ENCODE measurements at regions not wholly inside any gene's neighbourhood (a gene's known extent, or its start where the extent isn't known, plus 50 kb on each side); places are given as distances from the start of the nearest gene placed in this dataset.

DNA sequence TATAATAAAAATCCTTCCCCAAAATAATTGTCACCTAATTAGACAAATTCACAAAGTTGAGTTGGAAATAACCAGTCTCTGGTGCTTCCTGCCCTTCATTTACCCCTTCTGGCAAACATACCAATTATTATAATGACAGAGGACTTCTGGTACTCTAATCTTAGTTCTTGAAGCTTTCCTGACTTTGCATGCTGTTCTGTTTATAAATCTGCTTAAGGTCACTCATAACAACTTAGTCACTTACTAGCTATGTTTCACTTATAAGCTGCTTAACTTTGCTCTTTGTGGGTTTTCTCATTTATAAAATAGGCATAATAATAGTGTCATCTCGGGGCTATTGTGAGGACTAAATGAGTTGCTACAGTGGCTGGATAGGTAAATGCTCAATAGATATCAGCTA lies 446.5 kb downstream of the EFNA5 start:
- no peak for TF ChIP-seq TAF1 (IDR thresholded peaks at IDR 0.05; ENCODE audit: borderline replicate concordance, insufficient read depth, low read length)
- TF ChIP-seq FOXP2 (optimal IDR thresholded peaks at IDR 0.05; ENCODE audit: borderline replicate concordance, extremely low read depth, extremely low read length, insufficient read depth): no peak
- no peak for TF ChIP-seq POLR2AphosphoS5 (IDR thresholded peaks at IDR 0.05; ENCODE audit: low read depth, low read length)

DNA sequence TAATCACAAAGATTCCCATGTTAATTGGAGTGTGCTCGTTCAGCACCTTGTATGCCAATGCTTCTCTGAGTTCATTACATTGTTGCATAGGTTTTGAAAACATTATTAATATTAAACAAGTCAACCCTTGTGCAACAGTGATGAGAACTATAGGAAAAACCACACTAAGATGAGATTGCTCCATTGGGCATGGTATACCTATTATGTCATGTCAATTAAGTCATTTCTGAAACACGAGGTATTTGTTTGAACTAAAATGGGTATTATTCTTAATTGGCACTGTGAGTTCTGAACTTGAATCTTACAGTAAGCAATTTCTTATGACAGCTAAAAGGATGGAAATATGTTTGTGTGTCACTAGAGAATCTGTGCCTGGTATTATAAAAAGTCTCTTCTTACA lies 447.7 kb downstream of the EFNA5 start:
- TF ChIP-seq TAF1 (IDR thresholded peaks at IDR 0.05; ENCODE audit: borderline replicate concordance, insufficient read depth, low read length): no peak
- TF ChIP-seq, protein P1, sequence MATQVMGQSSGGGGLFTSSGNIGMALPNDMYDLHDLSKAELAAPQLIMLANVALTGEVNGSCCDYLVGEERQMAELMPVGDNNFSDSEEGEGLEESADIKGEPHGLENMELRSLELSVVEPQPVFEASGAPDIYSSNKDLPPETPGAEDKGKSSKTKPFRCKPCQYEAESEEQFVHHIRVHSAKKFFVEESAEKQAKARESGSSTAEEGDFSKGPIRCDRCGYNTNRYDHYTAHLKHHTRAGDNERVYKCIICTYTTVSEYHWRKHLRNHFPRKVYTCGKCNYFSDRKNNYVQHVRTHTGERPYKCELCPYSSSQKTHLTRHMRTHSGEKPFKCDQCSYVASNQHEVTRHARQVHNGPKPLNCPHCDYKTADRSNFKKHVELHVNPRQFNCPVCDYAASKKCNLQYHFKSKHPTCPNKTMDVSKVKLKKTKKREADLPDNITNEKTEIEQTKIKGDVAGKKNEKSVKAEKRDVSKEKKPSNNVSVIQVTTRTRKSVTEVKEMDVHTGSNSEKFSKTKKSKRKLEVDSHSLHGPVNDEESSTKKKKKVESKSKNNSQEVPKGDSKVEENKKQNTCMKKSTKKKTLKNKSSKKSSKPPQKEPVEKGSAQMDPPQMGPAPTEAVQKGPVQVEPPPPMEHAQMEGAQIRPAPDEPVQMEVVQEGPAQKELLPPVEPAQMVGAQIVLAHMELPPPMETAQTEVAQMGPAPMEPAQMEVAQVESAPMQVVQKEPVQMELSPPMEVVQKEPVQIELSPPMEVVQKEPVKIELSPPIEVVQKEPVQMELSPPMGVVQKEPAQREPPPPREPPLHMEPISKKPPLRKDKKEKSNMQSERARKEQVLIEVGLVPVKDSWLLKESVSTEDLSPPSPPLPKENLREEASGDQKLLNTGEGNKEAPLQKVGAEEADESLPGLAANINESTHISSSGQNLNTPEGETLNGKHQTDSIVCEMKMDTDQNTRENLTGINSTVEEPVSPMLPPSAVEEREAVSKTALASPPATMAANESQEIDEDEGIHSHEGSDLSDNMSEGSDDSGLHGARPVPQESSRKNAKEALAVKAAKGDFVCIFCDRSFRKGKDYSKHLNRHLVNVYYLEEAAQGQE (IDR thresholded peaks at IDR 0.05; ENCODE audit: insufficient read depth in 1 of 2, low read depth in 2 of 2, low read length in 2 of 2): no peak
- TF ChIP-seq POLR2AphosphoS5 (IDR thresholded peaks at IDR 0.05; ENCODE audit: low read depth, low read length): no peak
- TF ChIP-seq SIN3A (IDR thresholded peaks at IDR 0.05; ENCODE audit: borderline replicate concordance, insufficient read depth, low read length): no peak
- no peak for TF ChIP-seq FOXP2 (optimal IDR thresholded peaks at IDR 0.05; ENCODE audit: borderline replicate concordance, extremely low read depth, extremely low read length, insufficient read depth)

DNA sequence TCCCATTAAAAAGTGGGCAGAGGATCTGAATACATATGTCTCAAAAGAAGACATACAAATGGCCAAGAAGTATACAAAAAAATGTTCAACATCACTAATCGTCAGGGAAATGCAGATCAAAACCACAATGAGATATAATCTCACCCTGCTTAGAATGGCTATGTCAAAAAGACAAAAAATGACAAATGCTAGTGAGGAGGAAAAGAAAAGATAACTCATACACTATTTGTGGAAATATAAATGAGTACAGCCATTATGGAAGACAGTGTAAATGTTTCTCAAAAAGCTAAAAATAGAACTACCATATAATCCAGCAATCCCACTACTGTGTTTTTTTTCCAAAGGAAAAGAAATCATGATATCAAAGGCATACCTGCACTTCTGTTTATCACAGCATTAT lies 450.7 kb downstream of the EFNA5 start:
- TF ChIP-seq POLR2AphosphoS5 (IDR thresholded peaks at IDR 0.05; ENCODE audit: low read depth, low read length) (no peak), FOXP2 (optimal IDR thresholded peaks at IDR 0.05; ENCODE audit: borderline replicate concordance, extremely low read depth, extremely low read length, insufficient read depth) (no peak), TAF1 (IDR thresholded peaks at IDR 0.05; ENCODE audit: borderline replicate concordance, insufficient read depth, low read length) (no peak), SIN3A (IDR thresholded peaks at IDR 0.05; ENCODE audit: borderline replicate concordance, insufficient read depth, low read length) (no peak)
- TF ChIP-seq, protein P1 (IDR thresholded peaks at IDR 0.05; ENCODE audit: insufficient read depth in 1 of 2, low read depth in 2 of 2, low read length in 2 of 2): no peak

DNA sequence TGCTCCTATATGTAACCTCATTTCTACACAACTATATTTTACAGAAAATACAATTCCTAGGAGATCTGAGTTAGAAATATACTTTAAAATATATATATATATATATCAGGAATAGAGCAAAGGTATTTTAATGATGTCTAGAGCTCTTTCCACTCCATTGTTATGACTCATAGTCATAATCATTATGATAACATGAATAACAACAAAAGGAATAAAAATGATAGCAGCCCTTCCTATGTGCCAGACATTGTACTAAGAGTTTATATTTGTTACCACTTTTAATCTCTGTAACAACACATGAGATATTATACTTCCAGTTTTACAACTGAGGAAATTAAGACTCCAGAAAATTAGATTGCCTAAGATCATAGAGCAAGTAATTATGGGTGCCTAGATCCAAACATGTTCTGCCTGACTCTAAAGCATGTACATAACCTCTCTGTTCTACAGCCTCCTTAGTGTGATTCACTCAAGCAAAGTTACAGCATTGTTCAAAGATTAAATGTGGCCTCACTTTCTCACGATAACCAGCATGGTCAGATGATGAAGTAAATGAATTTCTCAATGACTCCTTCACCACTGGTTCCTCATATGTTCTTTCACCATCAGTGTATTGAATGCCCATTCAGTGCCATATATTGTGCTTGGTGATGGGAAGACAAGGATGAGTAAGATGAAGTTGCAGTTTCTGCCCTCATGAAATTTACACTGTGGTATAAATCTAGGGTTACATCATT lies 452.1 kb downstream of the EFNA5 start:
- TF ChIP-seq TAF1 (IDR thresholded peaks at IDR 0.05; ENCODE audit: borderline replicate concordance, insufficient read depth, low read length) (no peak), POLR2AphosphoS5 (IDR thresholded peaks at IDR 0.05; ENCODE audit: low read depth, low read length) (no peak), SIN3A (IDR thresholded peaks at IDR 0.05; ENCODE audit: borderline replicate concordance, insufficient read depth, low read length) (no peak), FOXP2 (optimal IDR thresholded peaks at IDR 0.05; ENCODE audit: borderline replicate concordance, extremely low read depth, extremely low read length, insufficient read depth) (no peak)
- TF ChIP-seq, protein P1 (IDR thresholded peaks at IDR 0.05; ENCODE audit: insufficient read depth in 1 of 2, low read depth in 2 of 2, low read length in 2 of 2): no peak

DNA sequence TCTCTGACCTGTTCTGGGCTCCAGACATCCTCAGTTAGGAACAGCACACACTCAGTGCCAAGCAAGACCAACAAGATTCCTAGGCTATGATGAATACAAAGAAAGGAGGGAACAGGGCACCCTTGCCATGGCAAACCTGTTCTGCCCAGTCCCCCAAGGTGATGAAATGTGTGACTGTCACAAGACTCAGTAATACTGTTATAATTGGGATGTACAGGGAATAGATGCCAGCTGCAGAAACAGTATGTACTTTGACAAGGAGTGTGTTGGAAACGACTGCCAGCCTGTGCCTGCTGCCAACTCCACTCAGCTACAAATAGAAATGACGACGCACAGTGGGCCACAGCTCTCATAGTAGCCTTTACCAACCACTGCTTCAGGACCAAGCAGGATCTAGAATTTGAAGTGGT lies 453.0 kb downstream of the EFNA5 start:
- TF ChIP-seq SIN3A (IDR thresholded peaks at IDR 0.05; ENCODE audit: borderline replicate concordance, insufficient read depth, low read length) (no peak), TAF1 (IDR thresholded peaks at IDR 0.05; ENCODE audit: borderline replicate concordance, insufficient read depth, low read length) (no peak), FOXP2 (optimal IDR thresholded peaks at IDR 0.05; ENCODE audit: borderline replicate concordance, extremely low read depth, extremely low read length, insufficient read depth) (no peak), POLR2AphosphoS5 (IDR thresholded peaks at IDR 0.05; ENCODE audit: low read depth, low read length) (no peak)
- TF ChIP-seq, protein P1 (IDR thresholded peaks at IDR 0.05; ENCODE audit: insufficient read depth in 1 of 2, low read depth in 2 of 2, low read length in 2 of 2): no peak

Data from PFSK-1 (cell line).